ENCODE measurements at regions not wholly inside any gene's neighbourhood (a gene's known extent, or its start where the extent isn't known, plus 50 kb on each side); places are given as distances from the start of the nearest gene placed in this dataset.

DNA sequence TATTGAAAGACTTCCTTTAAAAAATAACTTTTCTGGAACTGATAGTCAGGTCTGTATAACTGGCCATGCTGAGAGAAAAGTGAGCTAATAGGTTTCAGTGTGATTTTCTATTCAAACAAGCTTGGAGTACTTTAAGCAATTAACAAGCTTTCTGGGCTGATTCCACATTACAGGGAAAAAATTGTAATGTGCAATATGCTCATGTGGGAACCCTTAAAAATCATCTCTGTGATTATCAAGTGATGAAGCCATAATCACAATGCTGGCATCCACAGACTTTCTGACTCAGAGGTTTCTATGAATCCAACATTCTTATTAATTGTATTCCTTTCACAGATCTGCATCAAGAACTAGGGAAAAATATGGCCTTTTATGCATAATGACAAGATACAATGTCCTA is 212.2 kb upstream of the ACO1 start:
- TF ChIP-seq, protein P1, sequence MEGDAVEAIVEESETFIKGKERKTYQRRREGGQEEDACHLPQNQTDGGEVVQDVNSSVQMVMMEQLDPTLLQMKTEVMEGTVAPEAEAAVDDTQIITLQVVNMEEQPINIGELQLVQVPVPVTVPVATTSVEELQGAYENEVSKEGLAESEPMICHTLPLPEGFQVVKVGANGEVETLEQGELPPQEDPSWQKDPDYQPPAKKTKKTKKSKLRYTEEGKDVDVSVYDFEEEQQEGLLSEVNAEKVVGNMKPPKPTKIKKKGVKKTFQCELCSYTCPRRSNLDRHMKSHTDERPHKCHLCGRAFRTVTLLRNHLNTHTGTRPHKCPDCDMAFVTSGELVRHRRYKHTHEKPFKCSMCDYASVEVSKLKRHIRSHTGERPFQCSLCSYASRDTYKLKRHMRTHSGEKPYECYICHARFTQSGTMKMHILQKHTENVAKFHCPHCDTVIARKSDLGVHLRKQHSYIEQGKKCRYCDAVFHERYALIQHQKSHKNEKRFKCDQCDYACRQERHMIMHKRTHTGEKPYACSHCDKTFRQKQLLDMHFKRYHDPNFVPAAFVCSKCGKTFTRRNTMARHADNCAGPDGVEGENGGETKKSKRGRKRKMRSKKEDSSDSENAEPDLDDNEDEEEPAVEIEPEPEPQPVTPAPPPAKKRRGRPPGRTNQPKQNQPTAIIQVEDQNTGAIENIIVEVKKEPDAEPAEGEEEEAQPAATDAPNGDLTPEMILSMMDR (IDR thresholded peaks at IDR 0.05; ENCODE audit: extremely low read depth in 1 of 2, insufficient read depth in 1 of 2, low read depth in 1 of 2, low read length in 2 of 2): no peak
- TF ChIP-seq POLR2A (IDR thresholded peaks at IDR 0.05; ENCODE audit: low read depth, low read length) (no peak), JUN (IDR thresholded peaks at IDR 0.05; ENCODE audit: borderline replicate concordance, insufficient read depth, insufficient read length, low read depth) (no peak)
- TF ChIP-seq, protein P2, sequence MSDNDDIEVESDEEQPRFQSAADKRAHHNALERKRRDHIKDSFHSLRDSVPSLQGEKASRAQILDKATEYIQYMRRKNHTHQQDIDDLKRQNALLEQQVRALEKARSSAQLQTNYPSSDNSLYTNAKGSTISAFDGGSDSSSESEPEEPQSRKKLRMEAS (IDR thresholded peaks at IDR 0.05; ENCODE audit: insufficient read depth, insufficient read length): no peak
